ENCODE measurements at regions not wholly inside any gene's neighbourhood (a gene's known extent, or its start where the extent isn't known, plus 50 kb on each side); places are given as distances from the start of the nearest gene placed in this dataset.
A peak's percentile ranks its signal among the peaks of the same experiment; 100 is the strongest.

GRCh38 chr2:240358080-240358479 is 77.4 kb upstream of the GPC1 start:
- DNase-seq (ENCODE audit: low spot score) = no peak

- DNase-seq (ENCODE audit: low spot score) = no peak
Measured at GRCh38 chr2:240358821-240359397, 76.6 kb upstream of the GPC1 start.

GRCh38 chr2:240359695-240360094 is 75.8 kb upstream of the GPC1 start:
- DNase-seq (ENCODE audit: low spot score) = no peak

GRCh38 chr2:240360645-240361475 is 74.6 kb upstream of the GPC1 start:
- DNase-seq (ENCODE audit: low spot score) = no peak

- no peak for DNase-seq (ENCODE audit: low spot score)
Measured at GRCh38 chr2:240362216-240362755, 73.2 kb upstream of the GPC1 start.

- DNase-seq (ENCODE audit: low spot score) = no peak
Measured at GRCh38 chr2:240362826-240363745, 72.4 kb upstream of the GPC1 start.

GRCh38 chr2:240363746-240364581 is 71.5 kb upstream of the GPC1 start:
- no peak for DNase-seq (ENCODE audit: low spot score)

GRCh38 chr2:240364582-240364960 is 70.9 kb upstream of the GPC1 start:
- DNase-seq (ENCODE audit: low spot score) = no peak

GRCh38 chr2:240364961-240365775 is 70.3 kb upstream of the GPC1 start:
- DNase-seq (ENCODE audit: low spot score) = no peak

GRCh38 chr2:240365971-240366471 is 69.4 kb upstream of the GPC1 start:
- DNase-seq (ENCODE audit: low spot score) = no peak

- DNase-seq (ENCODE audit: low spot score) = no peak
Measured at GRCh38 chr2:240366901-240367300, 68.6 kb upstream of the GPC1 start.

- DNase-seq (ENCODE audit: low spot score) = no peak
Measured at GRCh38 chr2:240367721-240368120, 67.7 kb upstream of the GPC1 start.

- DNase-seq (ENCODE audit: low spot score) = no peak
Measured at GRCh38 chr2:240368781-240369331, 66.6 kb upstream of the GPC1 start.

GRCh38 chr2:240369335-240369734 is 66.1 kb upstream of the GPC1 start:
- no peak for DNase-seq (ENCODE audit: low spot score)

- peak; percentile 98 for DNase-seq (ENCODE audit: low spot score)
Measured at GRCh38 chr2:240369801-240370585, 65.5 kb upstream of the GPC1 start.

GRCh38 chr2:240371129-240372000 is 64.1 kb upstream of the GPC1 start:
- no peak for DNase-seq (ENCODE audit: low spot score)

- DNase-seq (ENCODE audit: low spot score) = no peak
Measured at GRCh38 chr2:240372101-240372500, 63.4 kb upstream of the GPC1 start.

GRCh38 chr2:240373289-240373885 is 62.1 kb upstream of the GPC1 start:
- DNase-seq (ENCODE audit: low spot score) = no peak
